Hepatic stellate cell (primary cell): ENCODE measurements at regions not wholly inside any gene's neighbourhood (a gene's known extent, or its start where the extent isn't known, plus 50 kb on each side); places are given as distances from the start of the nearest gene placed in this dataset.

Experiments used
- DNase-seq: peaks from one replicate; pipeline ENCODE4 v3.0.0; 2011; ENCODE audit warnings: low spot score

DNA sequence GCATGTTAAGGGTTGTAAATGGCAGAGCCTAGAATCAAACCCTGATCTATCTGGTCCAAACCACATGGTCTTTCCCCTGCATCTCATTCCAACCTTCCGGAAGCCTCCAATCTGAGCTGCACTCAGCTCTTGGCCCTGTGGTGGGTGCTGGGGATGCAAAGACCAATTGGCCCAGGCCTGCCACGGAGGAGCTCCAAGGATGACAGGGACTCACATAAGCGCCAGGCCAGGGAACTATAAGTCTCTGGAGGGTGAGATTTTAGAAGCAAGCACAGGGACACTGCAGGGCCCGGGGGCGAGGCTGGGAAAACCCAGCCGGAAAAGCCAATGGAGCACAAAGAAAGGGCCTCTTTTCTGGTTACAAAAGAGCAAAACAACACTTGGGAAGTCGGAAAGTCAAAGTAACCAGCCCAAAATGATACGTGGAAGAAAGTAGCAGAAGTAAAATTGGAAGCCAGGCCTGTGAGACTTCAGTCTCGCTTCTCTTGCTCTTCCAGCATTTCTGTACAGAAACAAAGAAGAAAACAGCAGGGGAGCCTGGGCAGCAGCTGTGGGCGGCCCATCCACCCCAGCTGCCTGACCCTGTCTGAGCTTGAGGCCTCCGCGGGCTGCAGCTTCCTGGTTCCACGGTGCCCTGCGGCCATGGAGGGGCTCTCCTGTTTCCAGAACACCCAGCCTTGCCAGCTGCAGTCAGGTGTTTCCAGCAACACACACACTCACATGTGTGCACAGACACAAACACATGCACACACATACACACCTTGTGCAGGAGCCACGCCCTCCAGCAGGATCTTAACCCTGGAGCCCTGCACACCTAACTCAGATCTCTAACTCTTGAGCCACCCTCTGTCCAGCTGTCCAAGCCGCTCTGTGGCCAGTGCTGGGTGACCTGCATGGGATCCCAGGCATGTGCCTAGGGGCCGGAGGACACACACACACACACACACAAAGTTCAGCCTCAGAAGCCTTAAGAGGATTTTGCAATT is 178.2 kb downstream of the BCL11B start:
- DNase-seq, result no peak

DNA sequence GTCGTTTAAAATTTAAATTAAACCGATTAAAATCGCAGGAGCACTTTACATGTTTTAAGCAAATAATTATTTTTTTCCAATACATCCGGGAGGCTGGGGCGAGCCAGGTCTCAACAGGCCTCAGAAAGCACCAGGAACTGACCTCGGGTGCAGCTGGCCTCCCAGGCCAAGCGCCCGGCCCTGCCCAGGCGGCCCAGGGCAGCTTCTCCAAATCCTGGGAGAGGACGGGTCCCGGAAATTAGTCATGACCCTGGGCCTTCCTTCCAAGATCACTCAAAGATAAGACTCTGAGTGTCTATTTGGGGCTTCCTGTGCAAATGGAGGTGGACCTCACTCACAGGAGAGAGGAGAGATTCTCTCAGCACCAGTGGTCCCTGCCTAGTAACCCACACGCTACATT is 177.1 kb downstream of the BCL11B start:
- DNase-seq, result no peak

DNA sequence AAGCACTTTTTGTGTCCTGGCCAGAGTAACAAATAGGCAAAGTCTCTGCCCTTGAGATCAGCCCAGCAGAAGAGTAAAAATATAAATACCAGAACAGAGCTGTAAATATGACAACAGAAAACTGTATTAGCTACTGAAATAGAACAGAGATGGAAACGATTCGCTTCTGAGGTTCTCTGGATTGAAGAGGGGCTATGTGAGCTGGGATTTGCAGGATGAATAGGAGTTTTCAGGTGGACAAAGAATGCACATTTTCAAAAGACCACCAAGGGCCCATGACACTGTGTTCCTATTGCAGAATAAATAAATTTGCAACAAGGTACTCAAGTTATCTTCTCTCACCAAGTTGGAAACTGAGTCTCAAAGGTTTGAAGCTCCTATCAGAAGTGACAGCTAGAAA is 176.6 kb downstream of the BCL11B start:
- DNase-seq, result no peak

DNA sequence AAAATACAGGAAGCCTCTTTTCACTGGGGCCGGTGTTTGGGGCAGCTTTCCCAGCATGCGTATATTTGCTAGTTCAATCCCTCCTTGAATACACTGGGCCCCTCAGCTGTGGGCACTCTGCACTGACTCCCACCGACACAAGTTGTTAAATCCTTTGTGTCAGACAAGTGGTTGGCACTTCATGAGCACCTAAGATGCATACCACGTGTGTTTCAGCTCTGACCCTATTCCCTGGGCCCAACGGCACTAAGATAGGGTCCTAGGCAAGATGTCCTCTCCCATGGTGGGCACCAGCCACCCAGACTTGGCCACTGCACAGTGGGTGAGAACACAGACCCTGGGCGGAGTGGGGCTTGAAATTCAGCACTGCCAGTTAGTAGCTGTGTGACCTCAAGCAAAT is 173.8 kb downstream of the BCL11B start:
- no peak for DNase-seq

DNA sequence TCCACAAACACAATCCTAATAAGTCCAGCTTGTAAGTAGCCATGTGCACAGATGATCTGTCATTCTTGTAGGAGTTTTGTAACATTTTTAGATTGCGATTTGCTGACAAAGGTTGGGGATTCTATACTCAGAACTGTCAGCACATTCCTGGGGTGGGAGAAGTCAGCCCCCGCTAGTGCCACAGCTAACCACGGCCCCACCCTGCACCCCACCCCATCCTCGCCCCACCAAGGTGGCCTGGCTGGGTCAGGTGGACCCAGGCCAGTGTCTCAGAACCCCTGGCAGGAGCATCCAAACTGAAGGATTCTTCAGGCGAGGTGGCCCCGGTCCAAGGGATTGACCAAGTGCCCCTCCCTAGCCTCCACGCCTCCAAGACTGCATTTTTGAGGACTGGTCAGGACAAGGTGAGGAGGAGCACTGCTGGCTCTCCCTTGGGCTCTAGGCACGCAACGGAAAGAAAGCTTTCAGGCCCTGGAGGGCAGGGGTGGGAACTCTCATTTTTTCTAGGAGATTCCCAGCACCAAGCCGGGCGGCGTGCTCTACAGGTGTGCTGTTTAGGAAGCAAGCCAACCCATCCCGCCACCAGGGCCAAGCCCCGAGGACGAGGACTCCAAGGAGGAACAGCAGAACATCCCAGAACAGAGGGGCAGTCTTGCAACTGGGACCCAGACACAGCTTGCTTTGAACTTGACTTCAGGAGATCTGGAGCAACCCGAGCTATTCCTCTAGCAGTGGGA is 172.8 kb downstream of the BCL11B start:
- no peak for DNase-seq

DNA sequence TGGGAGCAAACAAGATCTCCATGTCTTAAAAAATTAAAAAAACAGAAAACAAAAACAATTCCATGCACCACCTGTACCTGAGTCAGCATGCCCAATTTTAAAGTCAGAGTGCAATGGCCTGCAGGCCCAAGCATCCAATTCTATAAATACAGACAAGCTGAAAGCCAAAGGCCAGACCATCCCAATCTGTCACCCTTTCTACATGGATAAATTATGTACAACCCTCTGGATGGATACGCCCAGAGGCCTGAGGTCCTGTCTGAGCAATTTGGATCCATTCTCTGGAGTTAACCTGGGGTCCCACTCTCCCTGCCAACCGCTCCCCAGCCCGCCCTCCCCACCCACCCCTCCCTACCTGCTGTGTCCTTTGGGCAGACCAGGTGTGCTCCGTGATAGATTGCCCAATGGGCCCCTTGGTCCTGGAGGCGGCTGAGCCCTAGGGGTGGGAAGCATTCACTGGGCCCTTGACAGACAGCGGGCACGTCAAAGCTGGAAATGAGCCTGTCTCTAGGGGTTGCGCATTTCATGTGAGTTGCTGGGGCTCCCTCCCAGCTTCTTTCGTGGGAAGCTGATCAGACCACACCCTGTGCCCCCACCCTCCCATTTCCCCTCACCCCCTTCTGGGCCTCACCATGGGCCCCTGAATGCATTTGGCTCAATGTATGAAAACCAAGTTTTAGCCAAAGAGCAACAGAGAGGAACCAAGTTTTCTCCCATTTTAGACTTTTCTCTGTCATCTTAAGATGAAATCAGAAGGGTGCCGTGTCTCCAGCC is 171.3 kb downstream of the BCL11B start:
- no peak for DNase-seq

DNA sequence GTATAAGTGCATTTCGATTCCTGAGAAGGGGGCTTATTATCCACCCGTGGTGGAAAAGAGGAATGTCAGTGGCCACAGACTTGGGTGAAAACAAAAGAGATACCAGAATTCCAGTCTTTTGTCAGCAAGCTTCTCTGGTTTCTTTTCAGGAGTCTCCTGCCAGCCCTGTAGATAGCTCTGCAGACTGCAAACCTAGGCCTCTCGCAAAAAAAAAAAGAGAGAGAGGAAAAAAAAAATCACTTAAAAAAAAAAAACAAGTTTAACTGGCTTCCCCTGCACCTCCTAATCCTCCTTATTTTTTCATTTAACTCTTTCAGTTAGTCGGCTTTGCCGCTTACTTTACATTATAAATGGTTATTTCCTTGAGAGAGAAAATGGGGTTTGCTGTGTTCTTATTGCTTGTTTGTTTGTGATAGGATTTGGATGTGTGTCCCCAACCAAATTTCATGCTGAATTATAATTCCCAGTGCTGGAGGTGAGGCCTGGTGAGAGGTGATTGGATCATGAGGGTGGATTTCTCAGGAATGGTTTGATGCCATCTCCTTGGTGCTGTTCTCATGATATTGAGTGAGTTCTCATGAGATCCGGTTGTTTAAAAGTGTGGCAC is 170.0 kb downstream of the BCL11B start:
- DNase-seq, result no peak

DNA sequence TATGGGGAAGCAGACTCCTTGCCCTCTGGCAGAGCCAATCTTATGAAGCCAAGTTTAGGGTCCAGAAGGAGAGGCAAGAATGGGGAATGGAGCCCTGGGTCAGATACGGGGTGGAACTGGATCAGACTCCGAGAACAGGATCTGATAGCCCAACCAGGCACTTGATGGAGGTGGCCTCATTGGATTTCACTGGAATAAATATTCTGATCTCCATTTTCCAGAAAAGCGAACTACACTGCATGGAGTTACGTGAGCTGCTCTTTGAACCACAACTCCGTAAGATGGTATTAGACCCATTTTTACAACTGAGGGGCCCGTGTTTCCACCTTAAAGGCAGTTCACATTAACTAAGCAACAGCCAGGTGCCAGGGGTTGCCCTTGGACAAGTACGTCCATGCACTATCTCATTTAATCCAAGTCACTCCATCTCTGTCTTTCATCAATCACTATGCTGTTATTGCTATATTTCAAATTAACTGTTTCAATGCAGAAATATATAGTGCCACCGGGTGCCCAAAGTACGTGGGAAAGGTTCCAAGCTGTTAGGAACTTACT is 155.2 kb downstream of the BCL11B start:
- DNase-seq, result no peak

DNA sequence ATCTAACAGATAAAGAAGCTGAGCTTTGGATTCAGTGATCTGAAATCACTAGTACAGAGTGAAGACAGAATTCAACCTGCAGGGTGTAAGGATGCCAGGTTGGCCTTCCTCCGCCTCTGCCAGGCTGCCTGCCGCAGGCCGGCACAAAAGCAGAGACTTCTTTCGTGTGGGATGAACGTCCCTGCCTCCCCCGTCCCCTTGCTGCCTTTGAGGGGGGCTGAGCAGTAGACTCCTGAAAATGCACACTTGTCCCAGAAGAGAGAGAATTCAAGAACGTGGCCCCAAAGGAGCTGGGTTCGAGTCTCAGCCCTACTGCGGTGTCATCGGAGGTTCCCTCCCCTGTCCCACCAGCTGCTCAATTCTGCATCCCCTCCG is 154.3 kb downstream of the BCL11B start:
- no peak for DNase-seq

DNA sequence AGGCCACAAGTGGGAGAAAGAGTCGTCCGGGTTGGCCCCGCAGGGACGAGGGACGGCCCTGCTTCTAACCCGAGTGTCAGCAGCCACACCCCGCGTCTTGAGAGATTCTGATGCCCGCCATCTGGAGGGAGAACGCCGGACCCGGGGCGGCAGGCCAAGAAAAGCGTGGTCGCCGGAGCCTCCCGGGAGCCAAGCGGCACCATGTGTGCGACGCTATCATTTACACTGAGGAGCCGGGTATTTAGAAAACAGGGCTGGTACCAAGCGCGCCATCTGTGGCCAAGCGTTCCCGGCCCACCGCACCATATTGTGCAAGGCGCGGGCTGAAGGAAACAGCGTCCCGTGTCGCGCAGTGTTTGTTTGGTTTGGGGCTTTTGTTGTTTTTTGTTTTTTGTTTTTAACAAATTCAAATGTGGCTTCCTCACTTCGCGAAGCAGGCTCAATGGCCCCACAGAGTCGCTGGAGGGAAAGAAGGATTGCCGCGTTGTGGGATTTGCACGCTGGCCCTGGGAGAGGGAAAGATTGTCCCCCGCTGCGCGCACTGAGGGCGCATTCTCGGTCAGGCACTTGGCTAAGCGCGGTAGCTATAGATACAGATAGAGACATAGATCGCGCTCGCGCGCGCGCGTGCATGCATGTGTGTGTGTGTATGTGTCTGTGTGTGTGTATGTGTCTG is 153.8 kb downstream of the BCL11B start:
- no peak for DNase-seq

DNA sequence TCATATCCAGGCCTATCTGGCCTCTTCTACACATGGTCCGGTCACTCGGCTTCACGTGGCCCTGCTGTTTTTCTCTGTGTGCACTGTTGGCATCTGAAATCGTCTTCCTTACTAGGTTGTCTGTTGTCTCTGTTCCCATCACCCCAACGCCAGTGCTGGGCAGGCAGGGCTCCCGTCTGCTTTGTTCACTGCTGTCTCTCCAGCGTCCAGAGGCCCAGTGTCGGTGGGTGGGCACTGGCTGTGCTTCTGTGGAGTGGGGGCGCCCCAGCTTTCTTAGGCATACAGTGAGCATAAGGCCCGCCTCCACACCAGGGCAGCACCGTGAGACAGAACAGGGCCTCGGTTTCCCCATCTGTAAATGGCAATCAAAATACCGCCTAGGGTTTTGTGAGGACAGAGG is 153.1 kb downstream of the BCL11B start:
- DNase-seq, result no peak
